ENCODE measurements at regions not wholly inside any gene's neighbourhood (a gene's known extent, or its start where the extent isn't known, plus 50 kb on each side); places are given as distances from the start of the nearest gene placed in this dataset.

DNA sequence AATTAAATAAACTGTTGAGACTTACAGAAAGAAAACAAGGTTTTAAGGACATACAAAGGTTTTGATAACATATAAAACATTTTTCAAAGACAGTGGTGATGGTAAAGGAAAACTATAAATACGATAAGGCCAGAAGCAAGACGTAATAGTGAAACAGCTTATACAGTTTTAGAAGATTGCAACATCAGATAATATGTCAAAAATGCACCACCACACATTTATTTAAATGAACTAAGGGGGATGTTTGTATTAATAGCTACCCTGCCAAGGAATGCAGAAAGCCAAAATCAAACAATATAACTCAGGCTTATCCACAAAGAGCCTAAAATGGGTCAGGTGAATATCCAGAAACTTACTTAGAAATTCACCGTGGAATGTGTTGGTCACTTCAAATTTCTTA is 981.6 kb upstream of the FAT3 start:
- TF ChIP-seq TAF1 (IDR thresholded peaks at IDR 0.05; ENCODE audit: borderline replicate concordance, insufficient read depth, low read length): no peak
- no peak for TF ChIP-seq SIN3A (IDR thresholded peaks at IDR 0.05; ENCODE audit: borderline replicate concordance, insufficient read depth, low read length)
- no peak for TF ChIP-seq POLR2AphosphoS5 (IDR thresholded peaks at IDR 0.05; ENCODE audit: low read depth, low read length)
- TF ChIP-seq, protein P1, sequence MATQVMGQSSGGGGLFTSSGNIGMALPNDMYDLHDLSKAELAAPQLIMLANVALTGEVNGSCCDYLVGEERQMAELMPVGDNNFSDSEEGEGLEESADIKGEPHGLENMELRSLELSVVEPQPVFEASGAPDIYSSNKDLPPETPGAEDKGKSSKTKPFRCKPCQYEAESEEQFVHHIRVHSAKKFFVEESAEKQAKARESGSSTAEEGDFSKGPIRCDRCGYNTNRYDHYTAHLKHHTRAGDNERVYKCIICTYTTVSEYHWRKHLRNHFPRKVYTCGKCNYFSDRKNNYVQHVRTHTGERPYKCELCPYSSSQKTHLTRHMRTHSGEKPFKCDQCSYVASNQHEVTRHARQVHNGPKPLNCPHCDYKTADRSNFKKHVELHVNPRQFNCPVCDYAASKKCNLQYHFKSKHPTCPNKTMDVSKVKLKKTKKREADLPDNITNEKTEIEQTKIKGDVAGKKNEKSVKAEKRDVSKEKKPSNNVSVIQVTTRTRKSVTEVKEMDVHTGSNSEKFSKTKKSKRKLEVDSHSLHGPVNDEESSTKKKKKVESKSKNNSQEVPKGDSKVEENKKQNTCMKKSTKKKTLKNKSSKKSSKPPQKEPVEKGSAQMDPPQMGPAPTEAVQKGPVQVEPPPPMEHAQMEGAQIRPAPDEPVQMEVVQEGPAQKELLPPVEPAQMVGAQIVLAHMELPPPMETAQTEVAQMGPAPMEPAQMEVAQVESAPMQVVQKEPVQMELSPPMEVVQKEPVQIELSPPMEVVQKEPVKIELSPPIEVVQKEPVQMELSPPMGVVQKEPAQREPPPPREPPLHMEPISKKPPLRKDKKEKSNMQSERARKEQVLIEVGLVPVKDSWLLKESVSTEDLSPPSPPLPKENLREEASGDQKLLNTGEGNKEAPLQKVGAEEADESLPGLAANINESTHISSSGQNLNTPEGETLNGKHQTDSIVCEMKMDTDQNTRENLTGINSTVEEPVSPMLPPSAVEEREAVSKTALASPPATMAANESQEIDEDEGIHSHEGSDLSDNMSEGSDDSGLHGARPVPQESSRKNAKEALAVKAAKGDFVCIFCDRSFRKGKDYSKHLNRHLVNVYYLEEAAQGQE (IDR thresholded peaks at IDR 0.05; ENCODE audit: insufficient read depth in 1 of 2, low read depth in 2 of 2, low read length in 2 of 2): no peak
